ENCODE measurements at regions not wholly inside any gene's neighbourhood (a gene's known extent, or its start where the extent isn't known, plus 50 kb on each side); places are given as distances from the start of the nearest gene placed in this dataset.

DNA sequence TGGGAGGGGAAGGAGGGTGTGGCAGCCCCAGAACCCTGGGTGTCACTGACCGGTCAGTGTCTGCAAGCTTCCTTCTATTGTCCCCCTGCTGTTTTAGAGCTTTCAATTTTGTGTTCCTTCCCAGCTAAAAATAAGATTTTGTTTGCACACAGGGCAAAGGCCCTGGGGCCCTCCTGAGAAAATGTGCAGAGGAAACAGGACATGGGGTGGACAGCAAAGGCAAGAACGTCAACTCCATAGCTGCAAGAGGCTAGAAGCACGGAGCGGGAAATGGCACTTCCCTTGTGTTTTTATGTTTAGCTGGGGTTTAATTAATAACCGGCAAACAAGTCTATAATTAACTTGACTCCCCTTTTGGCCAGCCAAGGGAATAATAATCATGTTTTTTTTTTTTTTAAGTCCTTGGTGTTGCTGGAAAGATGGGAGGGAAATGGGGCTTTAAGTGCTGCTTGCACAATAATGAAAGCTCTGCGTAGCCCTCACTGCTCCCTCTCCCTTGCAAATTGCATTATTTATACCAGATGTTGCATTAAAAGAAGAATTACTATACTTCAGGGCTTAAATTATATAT is 261.4 kb upstream of the USP24 start:
- no peak overlapping the region for H4K5ac ChIP-seq (ENCODE audit: insufficient read length, low read depth, low read length)
- H3K79me2 ChIP-seq (ENCODE audit: control insufficient read depth in 1 of 2, insufficient read depth in 2 of 2, low read length in 2 of 2), result no peaks in the 10 kb centered on the region
- H2AK5ac ChIP-seq (ENCODE audit: low read depth, low read length), result no peak overlapping the region
- no peaks in the 10 kb centered on the region for H3K23me2 ChIP-seq (ENCODE audit: low read depth, low read length)
- no peak for DNase-seq (ENCODE audit: low read depth in 1 of 2, low spot score in 2 of 2)
- H3K56ac ChIP-seq (replicated peaks; ENCODE audit: insufficient read length, low read depth, low read length), result no peak overlapping the region
- no peak overlapping the region for H2AFZ ChIP-seq (ENCODE audit: low read length)
- H2BK120ac ChIP-seq (replicated peaks; ENCODE audit: low read depth, low read length), result no peak overlapping the region
- no peak overlapping the region for H3K4me2 ChIP-seq (ENCODE audit: insufficient read depth in 1 of 2, low read depth in 2 of 2, low read length in 2 of 2)
- H3K4me3 ChIP-seq (ENCODE audit: extremely low read depth in 1 of 4, insufficient read depth in 2 of 4, low read depth in 3 of 4, low read length in 4 of 4), result no peak overlapping the region
- no peaks in the 10 kb centered on the region for H3K79me1 ChIP-seq (ENCODE audit: low read depth, low read length)
- H3K27me3 ChIP-seq (replicated peaks in 1 of 4; ENCODE audit: control insufficient read depth in 3 of 4, extremely low read depth in 1 of 4, insufficient read depth in 3 of 4, low read length in 3 of 4), result no peaks in the 10 kb centered on the region
- no peak overlapping the region for H2BK15ac ChIP-seq (ENCODE audit: low read length)
- no peak for TF ChIP-seq SRF (IDR thresholded peaks at IDR 0.05; ENCODE audit: low read depth, low read length)
- TF ChIP-seq YY1 (IDR thresholded peaks at IDR 0.05; ENCODE audit: low read depth, low read length), result no peak
- TF ChIP-seq POLR2A (IDR thresholded peaks at IDR 0.05; ENCODE audit: control extremely low read depth in 1 of 2, low read depth in 2 of 2, low read length in 2 of 2), result no peak
- no peak for TF ChIP-seq EGR1 (IDR thresholded peaks at IDR 0.05; ENCODE audit: borderline replicate concordance, low read depth, low read length)
- no peak overlapping the region for H3K18ac ChIP-seq (ENCODE audit: extremely low read depth, low read length)
- no peaks in the 10 kb centered on the region for H4K20me1 ChIP-seq (replicated peaks in 1 of 2; ENCODE audit: control insufficient read depth in 1 of 2, insufficient read depth in 2 of 2, low read length in 2 of 2)
- H3K4ac ChIP-seq (replicated peaks; ENCODE audit: insufficient read length, low read depth, low read length), result no peak overlapping the region
- 87% methylated on average over 6 of the region's 6 CpGs; no CpG with 5 or more reads in 1 of the 2 experiments for WGBS, 2 experiments (ENCODE audit: extremely low coverage in 1 of 2, insufficient coverage in 1 of 2, insufficient read length in 1 of 2, insufficient replicate concordance in 2 of 2, low coverage in 1 of 2, low lambda C conversion rate in 2 of 2, missing lambda C conversion rate in 1 of 2)
- ChIA-PET CTCF (ENCODE audit: partially characterized antibody) (interaction anchor here (0.7 to 1.5 kb wide), 8 partner anchors 12 to 373 kb away, joined by 3 to 7 read pairs (median 3); no protein-coding TSS in a partner anchor), POLR2A (ENCODE audit: partially characterized antibody) (no interaction called here)
- H2BK20ac ChIP-seq (ENCODE audit: low read length), result no peak overlapping the region
- FAIRE-seq, result no peak
- no peak overlapping the region for H3K27ac ChIP-seq (ENCODE audit: low read depth, low read length)
- H3K9ac ChIP-seq (replicated peaks in 1 of 4; ENCODE audit: extremely low read depth in 1 of 4, low read depth in 3 of 4, low read length in 3 of 4), result no peak overlapping the region
- H3K14ac ChIP-seq (ENCODE audit: insufficient read length), result no peak overlapping the region
- H4K8ac ChIP-seq (ENCODE audit: extremely low read depth, insufficient read depth, low read length), result no peak overlapping the region
- H3K36me3 ChIP-seq (ENCODE audit: control insufficient read depth in 2 of 4, insufficient read depth in 4 of 4, low read length in 3 of 4), result no peaks in the 10 kb centered on the region
- H3K23ac ChIP-seq (ENCODE audit: insufficient read length), result no peak overlapping the region
- H3K4me1 ChIP-seq (replicated peaks in 1 of 4; ENCODE audit: control insufficient read depth in 3 of 4, insufficient read depth in 4 of 4, low read length in 3 of 4), result no peaks in the 10 kb centered on the region
- no peak overlapping the region for H4K91ac ChIP-seq (replicated peaks; ENCODE audit: insufficient read length, low read length)
- no peaks in the 10 kb centered on the region for H3K9me3 ChIP-seq (ENCODE audit: insufficient read depth in 2 of 2, low read depth in 1 of 2, low read length in 1 of 2)
- no peak overlapping the region for H2BK5ac ChIP-seq (ENCODE audit: low read depth, low read length)
- no peak overlapping the region for H2BK12ac ChIP-seq (ENCODE audit: low read depth, low read length)
